Nucleus accumbens (tissue), 56 donors: ENCODE measurements at regions not wholly inside any gene's neighbourhood (a gene's known extent, or its start where the extent isn't known, plus 50 kb on each side); places are given as distances from the start of the nearest gene placed in this dataset.
"Not testable (repeated sequence)": the region's sequence is repeated elsewhere in the genome, so short reads cannot be mapped to it uniquely, and the experiment has no call there.

ENCODE experiments used
- DNase-seq, 56 donors: peaks; one replicate each; lab custom pipeline; 2025; lab: John Stamatoyannopoulos, UW

DNA sequence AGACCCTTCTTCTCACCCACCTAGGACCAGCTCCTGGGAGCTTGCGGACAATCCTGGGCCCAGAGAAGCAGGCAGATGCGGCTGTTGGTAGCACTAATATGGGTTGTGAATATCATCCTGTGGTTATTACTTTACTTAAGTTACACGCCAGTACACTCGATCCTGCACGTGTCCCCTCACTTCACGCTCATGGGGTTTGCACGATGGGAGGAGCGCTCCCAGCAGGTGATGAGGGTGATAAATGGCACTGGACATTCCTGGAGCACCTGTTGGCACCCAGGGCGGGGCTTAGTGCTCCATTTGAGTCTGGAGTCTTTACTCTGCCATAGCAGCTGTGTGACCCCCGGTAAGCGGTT lies 335.1 kb downstream of the PREX1 start:
- DNase-seq: no peak

DNA sequence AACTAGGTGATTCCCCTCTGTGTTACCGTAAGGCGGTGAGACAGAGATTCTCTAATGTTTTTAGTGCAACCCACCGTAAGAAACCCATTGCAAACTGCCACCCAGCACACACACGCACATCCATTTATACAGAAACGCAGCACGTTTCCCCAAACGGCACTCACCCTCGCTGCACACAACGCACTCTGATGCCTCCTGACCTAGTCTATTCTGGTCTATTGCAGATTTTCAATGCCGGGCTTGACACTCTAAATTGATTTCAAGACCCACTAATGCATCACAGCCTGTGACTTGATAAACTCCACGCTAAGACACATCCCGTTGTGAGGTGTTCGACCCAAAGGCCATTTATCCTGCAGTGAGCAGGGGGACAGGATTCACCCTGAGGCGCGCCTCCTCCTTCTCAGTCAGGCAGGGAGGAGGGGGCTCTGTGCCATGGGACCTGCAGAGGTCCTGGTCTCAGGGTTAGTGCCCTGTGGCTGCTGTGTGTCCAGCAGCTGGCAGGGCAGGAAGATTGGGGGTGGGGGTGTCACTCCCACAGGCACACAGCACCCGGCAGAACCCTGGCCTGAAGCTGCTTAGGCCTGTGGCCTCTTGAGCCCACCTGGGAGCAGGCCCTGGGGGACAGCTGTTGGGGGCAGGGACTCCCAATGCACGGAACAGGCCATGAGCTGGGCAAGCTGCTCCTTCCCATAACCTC lies 335.6 kb downstream of the PREX1 start:
- no peak for DNase-seq

DNA sequence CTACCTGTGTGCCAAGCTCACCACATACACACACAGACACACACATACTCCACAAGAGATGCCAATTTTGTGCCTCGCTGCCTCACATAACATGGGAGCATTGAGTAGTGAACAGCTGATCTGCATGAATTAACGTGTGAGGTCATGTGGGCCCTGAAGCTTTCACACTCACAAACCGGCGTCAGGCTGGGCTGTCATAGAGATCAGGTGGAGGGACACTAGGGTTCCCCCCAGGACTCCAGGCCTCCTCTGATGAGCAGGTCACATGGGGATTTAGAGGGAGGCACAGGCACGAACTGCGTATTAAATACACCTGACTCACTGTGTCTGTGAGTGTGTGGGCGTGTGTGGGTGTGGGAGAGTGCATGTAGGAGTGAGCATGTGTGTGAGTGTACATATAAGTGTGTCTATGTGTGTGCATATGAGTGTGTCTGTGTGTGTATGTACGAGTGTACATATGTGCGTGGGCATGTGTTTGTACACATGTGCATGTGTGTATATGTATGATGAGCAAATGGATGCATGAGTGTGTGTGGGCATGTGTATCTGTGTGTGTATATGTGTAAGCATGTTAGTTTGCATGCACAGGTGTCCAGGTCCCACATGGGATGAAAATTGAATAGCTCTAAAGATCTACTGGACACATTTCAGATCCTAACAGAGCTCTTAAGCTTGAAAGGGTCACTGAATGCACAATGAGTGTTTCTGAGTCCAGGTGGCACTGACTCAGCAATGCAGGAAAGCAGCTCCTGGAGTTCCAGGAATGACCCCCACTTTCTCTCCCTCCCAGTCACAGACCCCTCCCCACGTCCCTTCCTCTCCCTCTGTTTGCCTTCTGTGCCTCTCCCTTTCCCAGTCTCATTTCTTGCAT lies 336.6 kb downstream of the PREX1 start:
- DNase-seq: peak in 1 of 56 donors; percentile 6

DNA sequence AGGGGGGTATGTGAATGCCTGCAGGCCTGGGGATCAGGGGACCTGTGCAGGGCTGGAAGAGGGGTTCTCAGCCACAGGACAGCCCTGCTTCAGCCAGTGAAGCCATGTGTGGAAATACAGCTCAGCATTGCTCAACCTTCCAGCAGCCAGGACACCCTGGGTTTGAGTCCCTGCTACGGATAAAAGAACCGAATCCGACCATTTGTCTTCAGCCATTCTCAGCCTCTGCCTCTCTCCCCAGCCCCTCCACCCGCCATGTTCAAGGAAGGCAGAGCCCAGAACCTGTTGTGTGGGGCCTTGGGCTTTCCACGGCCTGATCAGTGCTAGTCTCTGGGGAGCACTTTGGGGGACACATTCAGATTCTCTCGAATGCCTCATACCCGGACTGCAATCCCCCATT lies 337.5 kb downstream of the PREX1 start:
- not testable (repeated sequence) for DNase-seq

DNA sequence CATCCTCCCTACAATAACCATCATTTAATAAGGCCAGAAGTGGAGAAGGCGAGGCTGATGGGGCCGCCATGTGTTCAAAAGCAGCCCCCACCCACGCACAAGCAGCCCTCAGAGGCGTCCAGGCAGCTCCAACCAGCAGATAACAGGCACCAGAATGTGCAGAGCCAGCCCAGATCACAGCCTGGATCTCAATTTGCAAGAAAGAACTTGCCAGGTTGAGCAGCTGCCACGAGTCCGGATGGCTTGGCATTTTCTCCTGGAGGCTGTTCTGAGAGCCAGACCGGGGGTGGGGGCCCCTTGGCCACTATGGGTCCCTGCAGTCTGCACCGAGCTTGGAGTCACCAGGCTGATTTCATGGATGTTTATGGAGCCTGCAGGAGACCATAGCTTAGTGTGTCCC lies 338.1 kb downstream of the PREX1 start:
- peak in 14 of 56 donors; percentile 3 to 38 (median 16) for DNase-seq

DNA sequence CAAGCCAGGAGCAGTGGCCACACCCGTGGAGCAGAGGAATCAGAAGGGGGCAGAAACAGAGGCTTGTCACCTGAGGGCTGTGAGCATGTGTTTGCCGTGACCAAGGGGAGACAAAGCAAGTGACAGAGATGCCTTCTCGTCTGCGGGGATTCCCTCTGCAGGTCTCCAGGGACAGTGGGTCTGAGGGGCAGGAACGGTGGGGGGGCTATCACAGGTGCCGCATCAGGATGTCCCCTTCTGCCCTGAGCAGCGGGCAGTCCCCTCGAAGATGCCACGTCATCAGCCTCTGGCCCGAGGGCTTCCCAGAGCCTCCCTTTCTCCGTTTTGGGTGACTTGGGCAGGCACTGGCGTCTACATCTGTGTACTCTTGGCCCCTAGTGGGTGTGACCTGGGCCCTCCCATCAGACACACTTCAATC lies 338.7 kb downstream of the PREX1 start:
- DNase-seq: no peak

DNA sequence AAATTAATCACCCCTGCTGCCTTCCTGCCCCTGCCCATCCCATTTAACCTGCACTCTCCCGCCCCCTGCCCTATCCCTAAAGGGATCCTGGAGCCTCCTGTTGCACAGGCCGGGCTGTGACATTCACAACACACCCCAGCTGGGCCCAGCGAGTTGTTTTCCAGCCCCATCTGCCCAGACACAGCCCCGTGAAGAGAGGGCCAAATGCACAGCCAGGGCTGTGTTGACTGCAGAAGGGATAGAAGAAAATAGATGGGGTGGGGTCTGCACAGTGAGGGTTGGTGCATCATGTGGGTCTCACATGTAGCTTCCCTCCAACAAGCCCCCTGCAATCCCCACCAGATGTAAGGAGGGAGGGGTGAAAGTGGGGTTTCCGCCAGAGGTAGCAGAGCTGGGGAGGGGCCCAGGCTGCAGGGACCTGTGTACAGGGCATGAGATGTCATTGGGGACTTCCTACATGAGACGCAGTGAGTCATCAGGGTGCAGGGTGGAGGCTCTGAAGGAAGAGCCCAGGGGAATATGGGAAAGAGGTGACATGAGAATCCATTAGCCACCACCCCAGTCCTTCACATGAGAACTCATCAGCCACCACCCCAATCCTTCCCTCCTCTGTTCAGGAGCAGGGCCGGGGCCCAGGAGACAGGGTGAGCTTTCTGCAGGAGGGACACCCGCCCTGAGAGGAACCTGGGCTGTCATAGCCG lies 339.3 kb downstream of the PREX1 start:
- not testable (repeated sequence) for DNase-seq

DNA sequence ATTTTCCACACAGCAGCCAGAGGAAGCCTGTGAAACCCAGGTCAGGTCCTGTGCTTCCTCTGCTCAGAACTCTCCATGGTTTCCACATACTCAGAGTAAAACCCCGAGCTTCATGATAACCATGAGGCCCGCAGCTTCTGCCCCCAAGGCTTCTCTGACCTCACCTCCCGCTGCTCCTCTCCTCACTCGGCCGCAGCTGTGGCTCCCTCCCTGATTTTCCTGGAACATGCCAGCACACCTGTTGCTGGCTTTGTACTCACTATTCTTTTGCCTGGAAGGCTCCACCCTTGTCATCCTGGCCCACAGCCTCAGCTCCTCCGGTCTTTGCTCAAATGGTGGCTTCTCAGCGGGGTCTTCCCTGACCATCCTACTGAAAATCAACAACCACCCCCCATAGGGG lies 341.7 kb downstream of the PREX1 start:
- DNase-seq: no peak

DNA sequence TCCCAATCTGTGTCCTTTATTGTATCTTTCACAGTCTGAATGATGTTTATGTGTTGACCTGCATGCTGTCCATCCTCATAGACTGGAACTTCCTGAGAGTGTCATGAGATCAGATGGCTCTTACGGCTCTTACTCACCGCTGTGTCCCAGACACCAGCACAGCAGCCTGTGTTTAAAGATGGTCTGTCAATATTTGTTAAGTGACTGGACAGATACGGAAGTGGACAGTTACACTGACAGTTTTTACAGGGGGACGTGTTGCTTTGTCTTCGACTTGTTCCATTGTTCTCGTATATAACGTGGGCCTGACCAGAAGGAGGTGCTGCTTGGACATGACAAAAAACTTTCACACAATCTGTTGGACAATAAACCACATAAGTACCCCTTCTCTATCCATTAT lies 342.6 kb downstream of the PREX1 start:
- DNase-seq: not testable (repeated sequence)

DNA sequence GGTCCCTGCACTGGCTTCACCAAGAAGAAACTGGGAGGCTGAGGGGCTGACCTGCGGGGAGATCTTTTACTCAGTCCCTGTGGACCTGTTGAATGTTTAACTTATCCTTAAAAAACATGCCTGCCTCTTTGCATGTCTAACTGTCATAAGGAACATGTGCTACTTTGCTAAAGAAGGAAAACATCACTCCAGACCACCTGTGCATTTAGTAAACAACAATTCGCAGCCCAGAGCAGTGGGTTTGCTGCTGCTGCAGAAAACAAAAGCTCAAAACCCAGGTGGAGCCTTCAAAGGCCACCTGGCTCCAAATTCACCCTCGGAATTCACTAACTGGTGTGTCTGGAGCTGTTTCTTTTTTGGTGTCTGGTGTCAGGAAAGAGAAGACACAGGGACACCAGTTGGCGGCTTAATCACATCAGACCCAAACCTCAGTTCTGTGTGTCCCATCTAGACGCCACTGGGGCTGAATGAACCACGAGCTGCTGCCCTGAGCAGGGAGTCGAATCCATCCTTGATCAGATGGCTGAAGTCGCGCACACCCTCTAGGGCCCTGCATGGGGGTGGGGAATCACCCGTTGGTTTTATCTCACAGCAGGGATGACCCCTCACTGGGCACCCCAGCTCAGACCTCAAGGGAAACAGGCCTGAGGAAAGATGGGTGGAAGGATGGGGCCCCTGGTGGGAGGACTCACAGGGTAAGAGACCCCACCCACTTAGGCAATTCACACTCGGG lies 344.3 kb downstream of the PREX1 start:
- DNase-seq: no peak

DNA sequence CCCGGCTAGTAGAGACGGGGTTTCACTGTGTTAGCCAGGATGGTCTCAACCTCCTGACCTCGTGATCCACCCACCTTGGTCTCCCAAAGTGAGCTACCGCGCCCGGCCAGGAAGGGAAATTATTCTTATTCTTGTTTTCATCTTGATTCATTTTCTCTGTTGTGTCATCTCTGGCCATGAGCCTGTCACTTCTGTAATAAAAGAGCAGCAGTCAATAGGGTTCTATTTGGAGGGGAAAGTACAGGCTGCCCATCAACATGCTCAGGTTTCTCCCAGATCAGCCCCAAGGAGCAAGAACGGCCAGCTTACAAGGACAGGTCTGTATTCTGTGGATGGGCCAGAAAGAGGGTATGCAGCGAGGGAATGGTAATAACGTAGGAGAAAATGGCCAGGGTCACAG lies 345.0 kb downstream of the PREX1 start:
- no peak for DNase-seq

DNA sequence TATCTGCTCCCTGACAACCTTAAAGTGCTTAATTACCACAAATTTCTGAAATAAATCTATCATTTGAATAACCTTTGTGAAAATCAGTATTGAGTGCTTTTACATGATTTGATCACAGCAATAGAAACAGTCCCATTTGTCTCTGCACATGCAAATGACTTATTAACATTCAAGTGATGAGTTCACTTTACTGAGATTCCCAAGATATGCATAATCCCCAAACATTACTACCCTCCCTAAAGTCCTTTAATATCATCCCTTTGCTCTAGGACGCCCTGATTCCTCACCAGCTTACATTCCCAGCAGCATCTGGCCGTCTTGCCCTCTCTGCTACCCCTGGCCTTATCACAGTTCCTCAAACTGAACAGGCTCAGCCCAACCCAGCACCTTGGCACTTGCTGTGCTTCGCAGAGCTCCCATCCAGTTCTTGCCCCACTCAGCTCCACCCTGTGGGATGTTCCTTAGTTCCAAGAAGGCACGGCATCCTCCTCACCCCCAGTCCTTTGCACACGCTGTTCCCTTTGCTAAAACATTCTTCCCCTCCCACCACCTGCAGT lies 347.5 kb downstream of the PREX1 start:
- no peak for DNase-seq

DNA sequence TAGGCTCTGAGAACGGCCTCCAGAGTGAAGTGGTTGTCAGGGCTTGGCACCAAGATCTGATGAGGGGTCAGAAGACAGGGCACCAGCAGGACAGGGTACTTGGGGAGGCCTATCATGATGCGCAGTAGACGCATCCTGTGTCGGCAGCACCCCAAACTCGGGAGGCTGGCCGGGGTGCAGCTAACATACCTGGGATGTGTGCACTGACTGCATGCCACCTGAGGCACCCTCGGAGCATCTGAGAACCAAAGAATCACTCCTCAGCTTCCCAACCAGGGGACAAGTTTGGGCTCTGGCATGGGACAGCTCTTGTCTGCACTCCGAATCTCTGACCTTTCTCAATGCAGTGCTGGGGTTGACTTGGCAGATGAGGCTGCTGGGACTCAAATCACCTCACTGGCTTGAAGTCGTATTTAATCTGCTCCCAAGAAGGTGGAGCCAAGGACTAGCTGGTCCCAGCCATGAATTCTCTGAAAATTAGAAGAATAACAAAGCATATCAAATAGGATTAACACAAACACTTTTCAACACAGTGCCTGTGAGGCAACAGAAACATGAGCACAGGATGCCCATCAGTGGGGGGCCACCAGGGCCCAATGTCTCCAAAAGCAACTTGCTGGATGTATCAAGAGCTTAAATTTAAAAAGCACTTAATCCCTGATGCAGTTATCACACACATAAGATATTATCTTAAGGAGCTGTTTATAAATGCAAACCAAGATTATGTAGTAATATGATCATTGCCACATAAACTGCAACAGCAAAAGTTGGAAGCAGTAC lies 348.8 kb downstream of the PREX1 start:
- DNase-seq: no peak

DNA sequence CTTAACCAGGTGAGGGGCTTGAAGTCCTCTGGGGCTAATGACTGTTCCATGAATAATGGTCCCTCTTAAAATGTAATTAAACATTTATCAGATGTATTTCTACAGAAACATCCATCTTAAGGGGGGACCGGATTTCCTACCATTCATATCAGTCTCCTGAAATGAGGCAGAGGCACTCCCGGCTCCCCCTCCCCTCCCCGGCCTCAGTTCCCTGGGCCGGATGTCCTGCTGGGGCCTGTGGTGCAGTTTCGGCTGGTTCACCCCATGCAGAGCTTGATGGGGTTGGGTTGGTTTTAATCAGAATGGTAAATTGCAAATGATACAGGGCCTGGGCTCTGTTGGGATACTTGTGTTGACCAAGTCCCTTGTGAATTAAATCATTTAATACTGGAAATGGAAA lies 349.4 kb downstream of the PREX1 start:
- no peak for DNase-seq

DNA sequence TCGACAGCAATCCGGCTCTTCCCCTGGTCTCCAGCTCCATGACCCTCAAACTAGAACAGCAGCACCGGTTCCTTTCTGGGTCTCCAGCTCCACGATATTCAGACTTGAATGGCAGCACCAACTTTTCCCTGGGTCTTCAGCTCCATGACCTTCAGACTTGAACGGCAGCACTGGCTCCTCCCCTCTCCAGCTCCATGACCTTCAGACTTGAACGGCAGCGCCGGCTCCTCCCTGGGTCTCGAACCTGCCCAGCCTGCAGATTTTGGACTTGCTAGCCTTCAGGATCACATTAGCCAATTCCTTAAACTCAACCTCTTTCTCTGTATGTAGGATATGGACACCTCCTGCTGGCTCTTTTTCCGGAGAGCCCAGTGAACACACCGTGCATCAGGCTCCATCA lies 350.9 kb downstream of the PREX1 start:
- no peak for DNase-seq

DNA sequence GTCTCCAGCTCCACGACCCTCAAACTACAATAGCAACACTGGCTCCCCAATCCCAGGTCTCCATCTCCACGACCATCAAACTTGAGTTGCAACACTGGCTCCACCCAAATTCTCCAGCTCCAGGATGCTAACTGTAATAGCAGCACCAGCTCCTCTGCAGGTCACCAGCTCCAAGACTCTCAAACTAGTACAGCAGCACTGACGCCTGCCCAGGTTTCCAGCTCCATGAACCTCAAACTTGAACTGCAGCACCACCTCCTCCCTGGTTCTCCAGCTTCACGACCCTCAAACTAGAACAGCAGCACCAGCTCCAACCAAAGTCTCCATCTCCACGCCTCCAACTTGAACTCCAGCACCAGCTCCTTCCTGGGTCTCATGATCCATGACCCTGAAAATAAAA lies 353.8 kb downstream of the PREX1 start:
- no peak for DNase-seq

DNA sequence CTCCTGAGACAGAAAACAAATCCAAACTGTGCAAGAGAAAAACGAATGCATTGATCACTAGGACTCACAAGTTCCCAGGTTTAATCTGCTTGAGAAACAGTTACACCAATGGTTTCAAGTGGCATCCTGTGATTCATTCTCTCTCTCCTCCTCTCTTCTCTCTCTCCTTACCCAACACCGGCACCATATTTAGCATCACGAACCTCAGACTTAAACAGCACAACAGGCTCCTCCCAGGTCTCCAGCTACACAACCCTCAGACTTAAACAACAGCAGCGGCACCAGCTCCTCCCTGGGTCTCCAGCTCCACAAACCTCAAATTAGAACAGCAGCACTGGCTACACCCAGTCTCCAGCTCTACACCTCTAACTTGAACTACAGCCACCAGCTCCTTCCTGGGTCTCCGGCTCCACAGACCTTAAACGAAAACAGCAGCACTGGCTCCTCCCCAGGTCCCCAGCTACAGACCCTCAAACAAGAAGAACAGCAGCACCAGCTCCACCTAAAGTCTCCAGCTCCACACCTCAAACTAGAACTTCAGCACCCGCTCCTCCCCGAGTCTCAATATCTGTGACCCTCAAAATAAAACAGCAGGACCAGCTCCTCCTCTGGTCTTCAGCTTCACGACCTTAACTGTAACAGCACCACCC lies 355.9 kb downstream of the PREX1 start:
- no peak for DNase-seq

DNA sequence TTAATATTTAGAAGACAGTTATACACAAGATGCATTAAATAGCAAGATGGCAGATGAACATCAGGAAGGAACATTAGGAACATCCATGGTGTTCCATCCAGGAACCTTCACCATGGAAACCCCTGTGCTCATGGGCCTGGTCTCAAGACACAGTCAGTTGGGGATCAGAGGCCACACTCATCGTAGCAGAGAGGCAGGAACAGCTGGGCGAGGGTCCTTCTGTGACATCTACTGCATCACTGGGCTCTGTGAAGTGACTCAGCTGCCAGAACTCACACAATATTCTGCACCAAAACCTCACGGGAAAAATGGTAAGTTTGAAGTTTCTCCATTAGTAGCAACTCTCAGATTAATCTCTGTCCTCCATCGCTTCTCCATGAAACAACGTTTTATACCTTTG lies 356.6 kb downstream of the PREX1 start:
- DNase-seq: no peak

DNA sequence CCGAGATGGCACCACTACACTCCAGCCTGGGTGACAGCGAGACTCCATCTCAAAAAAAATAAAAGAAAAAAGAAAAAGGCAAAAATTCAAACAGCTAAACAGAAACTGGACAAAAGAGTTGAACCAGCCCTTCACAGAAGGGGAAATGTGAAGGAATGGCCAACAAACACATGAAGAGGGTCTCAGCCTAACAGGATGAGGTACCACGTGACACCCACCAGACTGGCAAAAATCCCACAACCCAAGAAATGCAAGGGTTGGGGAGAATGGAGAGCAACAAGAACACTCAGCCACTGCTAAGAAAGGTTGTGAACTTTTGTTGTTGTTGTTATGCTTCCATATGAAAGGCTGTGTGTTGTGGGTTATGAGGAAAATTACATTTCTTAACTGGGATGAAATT lies 357.7 kb downstream of the PREX1 start:
- no peak for DNase-seq
